ENCODE measurements at regions not wholly inside any gene's neighbourhood (a gene's known extent, or its start where the extent isn't known, plus 50 kb on each side); places are given as distances from the start of the nearest gene placed in this dataset.

GRCh38 chr2:146489386-146489785 lies 1355.4 kb upstream of the ACVR2A start:
- POLR2A ChIA-PET, result no interaction called here
- Mint-ChIP-seq H3K4me3 (ENCODE audit: unreplicated experiment) (no peak overlapping the region), H3K27me3 (ENCODE audit: insufficient read depth, unreplicated experiment) (no peaks in the 10 kb centered on the region), H3K9me3 (ENCODE audit: unreplicated experiment) (no peaks in the 10 kb centered on the region), H3K27ac (ENCODE audit: low read depth, unreplicated experiment) (no peak overlapping the region), H3K36me3 (ENCODE audit: insufficient read depth, unreplicated experiment) (no peaks in the 10 kb centered on the region), H3K4me1 (ENCODE audit: insufficient read depth, unreplicated experiment) (no peaks in the 10 kb centered on the region)
- BruUV-seq (replicated peaks), result no TSS peak
- DNase-seq (ENCODE audit: unreplicated experiment), result peak; percentile 30
- no peak for TF ChIP-seq CTCF (IDR thresholded peaks at IDR 0.05; ENCODE audit: unreplicated experiment)
- intact Hi-C loops (cut with micrococcal nuclease), result no loop called here
- CTCF ChIA-PET, result no interaction called here

- H3K9me3 Mint-ChIP-seq (ENCODE audit: unreplicated experiment), result no peaks in the 10 kb centered on the region
- CTCF ChIA-PET, result no interaction called here
- TF ChIP-seq CTCF (IDR thresholded peaks at IDR 0.05; ENCODE audit: unreplicated experiment), result no peak
- H3K27ac Mint-ChIP-seq (ENCODE audit: low read depth, unreplicated experiment), result no peak overlapping the region
- no peaks in the 10 kb centered on the region for H3K36me3 Mint-ChIP-seq (ENCODE audit: insufficient read depth, unreplicated experiment)
- H3K4me1 Mint-ChIP-seq (ENCODE audit: insufficient read depth, unreplicated experiment), result peaks cover 6% of the 10 kb centered on the region
- peak; percentile 57 for DNase-seq (ENCODE audit: unreplicated experiment)
- no peak overlapping the region for H3K4me3 Mint-ChIP-seq (ENCODE audit: unreplicated experiment)
- POLR2A ChIA-PET, result no interaction called here
- BruUV-seq (replicated peaks), result no TSS peak
- no peaks in the 10 kb centered on the region for H3K27me3 Mint-ChIP-seq (ENCODE audit: insufficient read depth, unreplicated experiment)
- intact Hi-C loops (cut with micrococcal nuclease), result no loop called here
Observed at GRCh38 chr2:146481629-146482028, 1363.2 kb upstream of the ACVR2A start.

- POLR2A ChIA-PET, result no interaction called here
- Mint-ChIP-seq H3K36me3 (ENCODE audit: insufficient read depth, unreplicated experiment) (no peaks in the 10 kb centered on the region), H3K4me3 (ENCODE audit: unreplicated experiment) (no peak overlapping the region), H3K27ac (ENCODE audit: low read depth, unreplicated experiment) (no peak overlapping the region), H3K4me1 (ENCODE audit: insufficient read depth, unreplicated experiment) (peaks cover 6% of the 10 kb centered on the region), H3K9me3 (ENCODE audit: unreplicated experiment) (no peaks in the 10 kb centered on the region), H3K27me3 (ENCODE audit: insufficient read depth, unreplicated experiment) (no peaks in the 10 kb centered on the region)
- no peak for DNase-seq (ENCODE audit: unreplicated experiment)
- intact Hi-C loops (cut with micrococcal nuclease), result no loop called here
- CTCF ChIA-PET, result no interaction called here
- no TSS peak for BruUV-seq (replicated peaks)
- no peak for TF ChIP-seq CTCF (IDR thresholded peaks at IDR 0.05; ENCODE audit: unreplicated experiment)
Observed at GRCh38 chr2:146477383-146477782, 1367.4 kb upstream of the ACVR2A start.

- no peaks in the 10 kb centered on the region for H3K9me3 Mint-ChIP-seq (ENCODE audit: unreplicated experiment)
- no peaks in the 10 kb centered on the region for H3K27me3 Mint-ChIP-seq (ENCODE audit: insufficient read depth, unreplicated experiment)
- intact Hi-C loops (cut with micrococcal nuclease), result no loop called here
- POLR2A ChIA-PET, result interaction anchor here (0.6 kb wide), 1 partner anchor 20 kb away, joined by 3 read pairs; no protein-coding TSS in a partner anchor
- H3K36me3 Mint-ChIP-seq (ENCODE audit: insufficient read depth, unreplicated experiment), result no peaks in the 10 kb centered on the region
- no peaks in the 10 kb centered on the region for H3K4me1 Mint-ChIP-seq (ENCODE audit: insufficient read depth, unreplicated experiment)
- no peak overlapping the region for H3K4me3 Mint-ChIP-seq (ENCODE audit: unreplicated experiment)
- CTCF ChIA-PET, result interaction anchor here (0.7 kb wide), 1 partner anchor 643 kb away, joined by 3 read pairs; no protein-coding TSS in a partner anchor
- no peak for DNase-seq (ENCODE audit: unreplicated experiment)
- BruUV-seq (replicated peaks), result no TSS peak
- no peak overlapping the region for H3K27ac Mint-ChIP-seq (ENCODE audit: low read depth, unreplicated experiment)
- TF ChIP-seq CTCF (IDR thresholded peaks at IDR 0.05; ENCODE audit: unreplicated experiment), result no peak
Observed at GRCh38 chr2:146468578-146468977, 1376.3 kb upstream of the ACVR2A start.

All from MCF 10A (cell line).